ENCODE measurements at regions not wholly inside any gene's neighbourhood (a gene's known extent, or its start where the extent isn't known, plus 50 kb on each side); places are given as distances from the start of the nearest gene placed in this dataset.
"Not testable (repeated sequence)": the region's sequence is repeated elsewhere in the genome, so short reads cannot be mapped to it uniquely, and the experiment has no call there.

- Histone ChIP-seq H3K4me1 (no peaks in the 10 kb centered on the region), H3K27me3 (no peaks in the 10 kb centered on the region), H3K36me3 (no peaks in the 10 kb centered on the region), H3K4me3 (no peak overlapping the region), H3K9me3 (no peaks in the 10 kb centered on the region), H3K27ac (no peak overlapping the region)
- no peak for TF ChIP-seq CTCF (IDR thresholded peaks at IDR 0.05)
- peak; percentile 92 for DNase-seq (ENCODE audit: low spot score)
Measured at GRCh38 chr6:4664117-4664626, 112.0 kb upstream of the CDYL start.

GRCh38 chr6:4662886-4663285, 113.3 kb upstream of the CDYL start:
- H3K4me1 ChIP-seq = no peaks in the 10 kb centered on the region
- no peak for TF ChIP-seq CTCF (IDR thresholded peaks at IDR 0.05)
- no peaks in the 10 kb centered on the region for H3K36me3 ChIP-seq
- no peak overlapping the region for H3K27ac ChIP-seq
- H3K27me3 ChIP-seq = no peaks in the 10 kb centered on the region
- H3K4me3 ChIP-seq = no peak overlapping the region
- H3K9me3 ChIP-seq = no peaks in the 10 kb centered on the region
- no peak for DNase-seq (ENCODE audit: low spot score)

- Histone ChIP-seq H3K4me3 (no peak overlapping the region), H3K36me3 (no peaks in the 10 kb centered on the region), H3K27ac (no peak overlapping the region), H3K27me3 (no peaks in the 10 kb centered on the region), H3K9me3 (no peaks in the 10 kb centered on the region), H3K4me1 (no peaks in the 10 kb centered on the region)
- TF ChIP-seq CTCF (IDR thresholded peaks at IDR 0.05) = no peak
- DNase-seq (ENCODE audit: low spot score) = peak; percentile 18
Measured at GRCh38 chr6:4661391-4661790, 114.8 kb upstream of the CDYL start.

- H3K4me3 ChIP-seq = no peak overlapping the region
- no peaks in the 10 kb centered on the region for H3K27me3 ChIP-seq
- H3K36me3 ChIP-seq = no peaks in the 10 kb centered on the region
- DNase-seq (ENCODE audit: low spot score) = peak; percentile 42
- no peaks in the 10 kb centered on the region for H3K9me3 ChIP-seq
- no peak overlapping the region for H3K27ac ChIP-seq
- no peaks in the 10 kb centered on the region for H3K4me1 ChIP-seq
- no peak for TF ChIP-seq CTCF (IDR thresholded peaks at IDR 0.05)
Measured at GRCh38 chr6:4660377-4661321, 115.6 kb upstream of the CDYL start.

- H3K27ac ChIP-seq, H3K4me1 ChIP-seq, H3K27me3 ChIP-seq, H3K36me3 ChIP-seq, H3K4me3 ChIP-seq, H3K9me3 ChIP-seq: not testable (repeated sequence)
- peak; percentile 28 for DNase-seq (ENCODE audit: low spot score)
Measured at GRCh38 chr6:4659719-4660118, 116.5 kb upstream of the CDYL start.

GRCh38 chr6:4658486-4658885, 117.7 kb upstream of the CDYL start:
- H3K4me1 ChIP-seq = no peaks in the 10 kb centered on the region
- DNase-seq (ENCODE audit: low spot score) = peak; percentile 21
- no peak for TF ChIP-seq CTCF (IDR thresholded peaks at IDR 0.05)

More at GRCh38 chr6:4658486-4658885, 117.7 kb upstream of the CDYL start:
- Histone ChIP-seq H3K9me3 (no peaks in the 10 kb centered on the region), H3K4me3 (no peak overlapping the region), H3K36me3 (no peaks in the 10 kb centered on the region), H3K27me3 (no peaks in the 10 kb centered on the region), H3K27ac (no peak overlapping the region)

All from right atrium auricular region (tissue), 2 donors.